ENCODE measurements at regions not wholly inside any gene's neighbourhood (a gene's known extent, or its start where the extent isn't known, plus 50 kb on each side); places are given as distances from the start of the nearest gene placed in this dataset.

- Histone ChIP-seq H2AFZ (ENCODE audit: low read length) (no peak overlapping the region), H4K20me1 (ENCODE audit: control insufficient read depth, extremely low read depth, insufficient read depth, low read length) (no peaks in the 10 kb centered on the region), H3K9ac (ENCODE audit: insufficient read depth, low read length) (no peak overlapping the region), H3K36me3 (ENCODE audit: control insufficient read depth, insufficient read depth, low read length) (no peaks in the 10 kb centered on the region), H3K4me2 (ENCODE audit: extremely low read depth, insufficient read depth, low read length) (no peak overlapping the region), H3K79me2 (ENCODE audit: control insufficient read depth, insufficient read depth, low read length) (no peaks in the 10 kb centered on the region), H3K27me3 (ENCODE audit: control insufficient read depth, insufficient read depth, low read length) (no peaks in the 10 kb centered on the region), H3K4me3 (replicated peaks in 1 of 4; ENCODE audit: control extremely low read depth in 1 of 4, insufficient read depth in 1 of 4, low read depth in 3 of 4, low read length in 4 of 4) (no peak overlapping the region), H3K9me3 (ENCODE audit: control insufficient read depth, insufficient read depth, low read depth, low read length) (no peaks in the 10 kb centered on the region), H3K27ac (ENCODE audit: insufficient read depth, low read length) (no peak overlapping the region), H3K4me1 (ENCODE audit: control insufficient read depth, extremely low read depth, insufficient read depth, low read length) (no peaks in the 10 kb centered on the region)
- no peak for TF ChIP-seq EZH2 (IDR thresholded peaks at IDR 0.05; ENCODE audit: low read length, missing control alignments)
- TF ChIP-seq CTCF (conservative IDR thresholded peaks at IDR 0.05 in 1 of 2, IDR thresholded peaks at IDR 0.05 in 1 of 2; ENCODE audit: low read depth in 1 of 2, low read length in 2 of 2) = no peak
- DNase-seq (ENCODE audit: low read depth in 2 of 2) = no peak
Observed at GRCh38 chr12:118575730-118576129, 199.4 kb downstream of the SUDS3 start.

GRCh38 chr12:118581371-118581770, 205.0 kb downstream of the SUDS3 start:
- H3K4me1 ChIP-seq (ENCODE audit: control insufficient read depth, extremely low read depth, insufficient read depth, low read length) = no peaks in the 10 kb centered on the region
- H2AFZ ChIP-seq (ENCODE audit: low read length) = no peak overlapping the region
- H3K9me3 ChIP-seq (ENCODE audit: control insufficient read depth, insufficient read depth, low read depth, low read length) = no peaks in the 10 kb centered on the region
- no peaks in the 10 kb centered on the region for H3K36me3 ChIP-seq (ENCODE audit: control insufficient read depth, insufficient read depth, low read length)
- no peaks in the 10 kb centered on the region for H4K20me1 ChIP-seq (ENCODE audit: control insufficient read depth, extremely low read depth, insufficient read depth, low read length)
- H3K4me2 ChIP-seq (ENCODE audit: extremely low read depth, insufficient read depth, low read length) = no peak overlapping the region
- H3K27ac ChIP-seq (ENCODE audit: insufficient read depth, low read length) = no peak overlapping the region
- H3K27me3 ChIP-seq (ENCODE audit: control insufficient read depth, insufficient read depth, low read length) = no peaks in the 10 kb centered on the region
- TF ChIP-seq CTCF (conservative IDR thresholded peaks at IDR 0.05 in 1 of 2, IDR thresholded peaks at IDR 0.05 in 1 of 2; ENCODE audit: low read depth in 1 of 2, low read length in 2 of 2) (no peak), EZH2 (IDR thresholded peaks at IDR 0.05; ENCODE audit: low read length, missing control alignments) (no peak)
- no peaks in the 10 kb centered on the region for H3K79me2 ChIP-seq (ENCODE audit: control insufficient read depth, insufficient read depth, low read length)
- DNase-seq (ENCODE audit: low read depth in 2 of 2) = no peak
- H3K4me3 ChIP-seq (replicated peaks in 1 of 4; ENCODE audit: control extremely low read depth in 1 of 4, insufficient read depth in 1 of 4, low read depth in 3 of 4, low read length in 4 of 4) = no peak overlapping the region
- no peak overlapping the region for H3K9ac ChIP-seq (ENCODE audit: insufficient read depth, low read length)

GRCh38 chr12:118582863-118583262, 206.5 kb downstream of the SUDS3 start:
- H3K9me3 ChIP-seq (ENCODE audit: control insufficient read depth, insufficient read depth, low read depth, low read length) = no peaks in the 10 kb centered on the region
- H3K79me2 ChIP-seq (ENCODE audit: control insufficient read depth, insufficient read depth, low read length) = no peaks in the 10 kb centered on the region
- H3K27ac ChIP-seq (ENCODE audit: insufficient read depth, low read length) = no peak overlapping the region
- no peaks in the 10 kb centered on the region for H4K20me1 ChIP-seq (ENCODE audit: control insufficient read depth, extremely low read depth, insufficient read depth, low read length)
- no peaks in the 10 kb centered on the region for H3K27me3 ChIP-seq (ENCODE audit: control insufficient read depth, insufficient read depth, low read length)
- H3K4me1 ChIP-seq (ENCODE audit: control insufficient read depth, extremely low read depth, insufficient read depth, low read length) = no peaks in the 10 kb centered on the region
- no peak for DNase-seq (ENCODE audit: low read depth in 2 of 2)
- H3K4me3 ChIP-seq (replicated peaks in 1 of 4; ENCODE audit: control extremely low read depth in 1 of 4, insufficient read depth in 1 of 4, low read depth in 3 of 4, low read length in 4 of 4) = no peak overlapping the region
- TF ChIP-seq EZH2 (IDR thresholded peaks at IDR 0.05; ENCODE audit: low read length, missing control alignments) (no peak), CTCF (conservative IDR thresholded peaks at IDR 0.05 in 1 of 2, IDR thresholded peaks at IDR 0.05 in 1 of 2; ENCODE audit: low read depth in 1 of 2, low read length in 2 of 2) (no peak)
- H3K9ac ChIP-seq (ENCODE audit: insufficient read depth, low read length) = no peak overlapping the region
- H3K36me3 ChIP-seq (ENCODE audit: control insufficient read depth, insufficient read depth, low read length) = no peaks in the 10 kb centered on the region
- H3K4me2 ChIP-seq (ENCODE audit: extremely low read depth, insufficient read depth, low read length) = no peak overlapping the region
- H2AFZ ChIP-seq (ENCODE audit: low read length) = no peak overlapping the region
